ENCODE measurements at regions not wholly inside any gene's neighbourhood (a gene's known extent, or its start where the extent isn't known, plus 50 kb on each side); places are given as distances from the start of the nearest gene placed in this dataset.
"Not testable (repeated sequence)": the region's sequence is repeated elsewhere in the genome, so short reads cannot be mapped to it uniquely, and the experiment has no call there.

DNA sequence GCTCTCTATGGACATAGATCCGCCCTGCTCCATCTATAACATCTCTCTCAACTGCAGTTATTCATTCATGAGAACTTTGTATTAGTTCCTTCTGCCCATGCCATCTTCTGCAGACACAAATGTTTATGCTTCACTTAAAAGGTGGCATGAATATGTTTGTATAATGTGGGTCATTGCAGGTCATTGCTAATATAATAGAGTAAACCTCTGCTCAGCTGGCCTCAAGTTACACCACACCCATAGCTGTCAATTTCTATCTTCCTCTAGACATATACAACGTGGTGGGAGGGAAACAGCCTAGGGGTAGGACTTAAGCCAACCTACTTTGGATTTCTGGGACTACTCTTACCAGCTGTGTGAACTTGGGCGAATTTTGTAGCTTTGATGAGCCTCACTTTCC, 129.8 kb downstream of the ATXN3L start:
- H3K4me3 ChIP-seq (ENCODE audit: low read depth, low read length), result no peak overlapping the region
- DNase-seq (ENCODE audit: low read depth), result no peak
- TF ChIP-seq, protein P1, sequence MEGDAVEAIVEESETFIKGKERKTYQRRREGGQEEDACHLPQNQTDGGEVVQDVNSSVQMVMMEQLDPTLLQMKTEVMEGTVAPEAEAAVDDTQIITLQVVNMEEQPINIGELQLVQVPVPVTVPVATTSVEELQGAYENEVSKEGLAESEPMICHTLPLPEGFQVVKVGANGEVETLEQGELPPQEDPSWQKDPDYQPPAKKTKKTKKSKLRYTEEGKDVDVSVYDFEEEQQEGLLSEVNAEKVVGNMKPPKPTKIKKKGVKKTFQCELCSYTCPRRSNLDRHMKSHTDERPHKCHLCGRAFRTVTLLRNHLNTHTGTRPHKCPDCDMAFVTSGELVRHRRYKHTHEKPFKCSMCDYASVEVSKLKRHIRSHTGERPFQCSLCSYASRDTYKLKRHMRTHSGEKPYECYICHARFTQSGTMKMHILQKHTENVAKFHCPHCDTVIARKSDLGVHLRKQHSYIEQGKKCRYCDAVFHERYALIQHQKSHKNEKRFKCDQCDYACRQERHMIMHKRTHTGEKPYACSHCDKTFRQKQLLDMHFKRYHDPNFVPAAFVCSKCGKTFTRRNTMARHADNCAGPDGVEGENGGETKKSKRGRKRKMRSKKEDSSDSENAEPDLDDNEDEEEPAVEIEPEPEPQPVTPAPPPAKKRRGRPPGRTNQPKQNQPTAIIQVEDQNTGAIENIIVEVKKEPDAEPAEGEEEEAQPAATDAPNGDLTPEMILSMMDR (conservative IDR thresholded peaks at IDR 0.05; ENCODE audit: low read depth, low read length), result no peak

DNA sequence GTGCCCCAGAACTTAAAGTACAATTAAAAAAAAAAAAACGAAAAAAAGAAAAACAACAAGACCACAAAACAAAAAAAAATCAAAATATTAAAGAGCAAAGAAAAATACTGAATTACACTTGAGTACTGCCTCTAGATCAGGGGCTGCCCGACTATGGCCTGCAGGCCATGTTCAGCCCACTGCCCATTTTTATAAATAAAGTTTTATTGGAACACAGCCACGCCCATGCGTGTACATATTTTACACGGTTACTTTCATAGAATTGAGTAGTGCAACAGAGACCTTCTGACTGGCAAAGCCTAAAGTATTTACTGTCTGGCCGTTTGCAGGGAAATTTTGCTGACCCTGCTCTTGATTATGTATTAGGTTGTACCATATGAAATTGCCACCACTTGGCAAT, 130.5 kb downstream of the ATXN3L start:
- TF ChIP-seq, protein P1 (conservative IDR thresholded peaks at IDR 0.05; ENCODE audit: low read depth, low read length), result no peak
- DNase-seq (ENCODE audit: low read depth), result no peak
- no peak overlapping the region for H3K4me3 ChIP-seq (ENCODE audit: low read depth, low read length)

DNA sequence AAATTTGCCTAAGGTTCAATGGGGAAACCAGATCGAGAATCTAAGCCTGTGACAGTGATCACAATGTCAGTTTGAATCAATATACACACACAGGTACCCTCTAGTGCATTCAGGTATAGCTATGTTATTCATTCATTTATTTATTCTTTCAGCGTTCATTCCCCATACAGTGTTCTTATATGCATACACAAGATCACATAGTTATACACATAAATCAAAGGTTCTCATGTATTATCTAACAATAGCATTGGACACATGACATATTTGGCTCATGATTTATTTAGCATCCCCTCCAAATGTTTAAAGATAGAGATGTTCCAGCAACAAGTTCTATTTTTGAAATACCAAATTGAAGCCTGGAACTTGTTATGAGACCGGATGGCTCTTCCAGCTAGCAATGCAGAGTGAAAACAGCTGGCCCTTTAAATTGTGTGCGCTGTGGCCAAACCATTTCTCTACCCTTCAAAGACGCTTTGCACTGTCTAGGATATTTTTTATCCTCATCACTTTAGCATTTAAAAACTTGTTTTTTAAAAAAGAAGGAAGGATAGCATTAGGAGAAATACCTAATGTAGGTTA, 131.0 kb downstream of the ATXN3L start:
- H3K4me3 ChIP-seq (ENCODE audit: low read depth, low read length), result no peak overlapping the region
- DNase-seq (ENCODE audit: low read depth), result no peak
- TF ChIP-seq, protein P1 (conservative IDR thresholded peaks at IDR 0.05; ENCODE audit: low read depth, low read length), result no peak

DNA sequence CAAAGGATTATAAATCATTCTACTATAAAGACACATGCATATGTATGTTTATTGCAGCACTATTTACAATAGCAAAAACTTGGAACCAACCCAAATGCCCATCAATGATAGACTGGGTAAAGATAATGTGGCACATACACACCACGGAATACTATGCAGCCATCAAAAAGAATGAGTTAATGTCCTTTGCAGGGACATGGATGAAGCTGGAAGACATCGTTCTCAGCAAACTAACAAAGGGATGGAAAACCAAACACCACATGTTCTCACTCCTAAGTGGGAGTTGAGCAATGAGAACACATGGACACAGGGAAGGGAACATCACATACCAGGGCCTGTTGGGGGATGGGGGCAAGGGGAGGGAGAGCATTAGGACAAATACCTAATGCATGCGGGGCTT, 133.2 kb downstream of the ATXN3L start:
- H3K4me3 ChIP-seq (ENCODE audit: low read depth, low read length); DNase-seq (ENCODE audit: low read depth): not testable (repeated sequence)

DNA sequence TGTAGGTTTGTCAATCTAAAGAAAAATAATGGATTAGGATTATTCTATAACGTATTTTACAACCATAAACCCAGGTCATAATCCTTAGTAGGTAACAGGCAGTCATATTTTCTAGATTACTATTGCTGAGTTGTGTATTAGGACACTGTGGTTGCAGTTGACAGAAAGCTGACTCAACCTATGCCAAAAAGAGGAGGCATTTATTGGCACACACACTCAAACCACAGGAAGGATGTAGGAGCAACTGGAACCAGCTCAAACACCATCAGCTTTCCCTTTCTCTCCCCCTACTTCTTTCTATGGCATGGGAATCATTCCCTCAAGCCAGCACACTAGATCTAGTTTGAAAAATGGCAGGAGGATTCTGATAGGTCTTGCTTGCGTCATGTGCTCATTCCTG, 136.4 kb upstream of the FAM9C start:
- no peak for DNase-seq (ENCODE audit: low read depth)
- no peak overlapping the region for H3K4me3 ChIP-seq (ENCODE audit: low read depth, low read length)
- TF ChIP-seq, protein P1 (conservative IDR thresholded peaks at IDR 0.05; ENCODE audit: low read depth, low read length), result no peak

DNA sequence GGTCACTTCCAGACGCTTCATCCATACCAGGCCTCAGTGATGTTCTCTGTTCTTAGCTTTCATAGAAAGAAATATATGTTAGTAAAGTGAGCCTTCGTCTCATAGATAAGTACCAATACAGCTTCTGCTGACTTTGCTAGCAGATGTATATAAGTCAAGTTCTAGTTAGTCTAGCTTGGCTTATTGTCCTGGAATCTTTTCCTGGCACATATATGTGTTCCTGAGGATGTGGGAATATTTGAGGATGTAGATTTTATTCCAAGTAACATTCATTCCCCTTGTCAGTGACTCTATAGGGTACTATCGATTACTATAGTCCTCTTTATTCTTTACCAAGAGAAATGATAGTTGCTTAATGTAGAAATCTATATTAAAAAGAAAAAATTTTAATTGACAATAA, 135.2 kb upstream of the FAM9C start:
- no peak overlapping the region for H3K4me3 ChIP-seq (ENCODE audit: low read depth, low read length)
- no peak for DNase-seq (ENCODE audit: low read depth)
- TF ChIP-seq, protein P1 (conservative IDR thresholded peaks at IDR 0.05; ENCODE audit: low read depth, low read length), result no peak

DNA sequence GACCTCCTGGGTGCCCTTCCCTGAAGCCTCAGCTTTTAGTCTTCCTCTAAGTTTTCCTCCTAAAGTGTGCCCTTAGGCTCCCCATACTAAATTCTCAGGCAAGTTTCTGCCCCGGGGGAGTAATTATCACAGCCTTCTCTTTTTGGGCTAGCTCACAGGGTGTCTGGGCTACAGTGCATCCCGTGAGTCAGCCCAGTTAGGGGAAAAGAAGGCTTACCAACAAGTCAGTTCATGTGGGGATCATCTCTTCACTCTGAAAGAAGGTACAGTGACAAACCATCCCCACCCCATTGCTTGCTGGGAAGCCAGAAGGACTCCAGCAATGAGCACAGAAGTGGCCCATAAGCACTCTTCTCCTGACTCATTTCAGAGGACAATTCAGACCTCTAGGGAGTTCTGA, 134.7 kb upstream of the FAM9C start:
- no peak for DNase-seq (ENCODE audit: low read depth)
- TF ChIP-seq, protein P1 (conservative IDR thresholded peaks at IDR 0.05; ENCODE audit: low read depth, low read length), result no peak
- H3K4me3 ChIP-seq (ENCODE audit: low read depth, low read length), result no peak overlapping the region
